UCSD-AML1 (cell line): ENCODE measurements at regions not wholly inside any gene's neighbourhood (a gene's known extent, or its start where the extent isn't known, plus 50 kb on each side); places are given as distances from the start of the nearest gene placed in this dataset.
"Not testable (repeated sequence)": the region's sequence is repeated elsewhere in the genome, so short reads cannot be mapped to it uniquely, and the experiment has no call there.

ENCODE experiments used
- DNase-seq: peaks from one replicate; lab custom pipeline; 2025; ENCODE audit not compliant: unreplicated experiment; lab: John Stamatoyannopoulos, UW

GRCh38 chr1:213452501-213452900, 401.5 kb downstream of the RPS6KC1 start:
- DNase-seq = no peak

GRCh38 chr1:213457186-213457585, 406.1 kb downstream of the RPS6KC1 start:
- DNase-seq = no peak

GRCh38 chr1:213457733-213458132, 406.7 kb downstream of the RPS6KC1 start:
- DNase-seq = no peak

- not testable (repeated sequence) for DNase-seq
Observed at GRCh38 chr1:213462374-213462773, 411.3 kb downstream of the RPS6KC1 start.

- DNase-seq = no peak
Observed at GRCh38 chr1:213464786-213465460, 413.9 kb downstream of the RPS6KC1 start.

GRCh38 chr1:213466541-213466940, 415.5 kb downstream of the RPS6KC1 start:
- DNase-seq = no peak

GRCh38 chr1:213474054-213474453, 423.0 kb downstream of the RPS6KC1 start:
- DNase-seq = no peak

- DNase-seq = no peak
Observed at GRCh38 chr1:213481395-213481794, 430.4 kb downstream of the RPS6KC1 start.

GRCh38 chr1:213484333-213484732, 433.3 kb downstream of the RPS6KC1 start:
- no peak for DNase-seq

- DNase-seq = no peak
Observed at GRCh38 chr1:213484758-213485157, 433.7 kb downstream of the RPS6KC1 start.

GRCh38 chr1:213486488-213486887, 435.4 kb downstream of the RPS6KC1 start:
- DNase-seq = no peak

- no peak for DNase-seq
Observed at GRCh38 chr1:213491468-213491867, 440.4 kb downstream of the RPS6KC1 start.

- no peak for DNase-seq
Observed at GRCh38 chr1:213492161-213493041, 441.4 kb downstream of the RPS6KC1 start.

- no peak for DNase-seq
Observed at GRCh38 chr1:213499444-213499843, 448.4 kb downstream of the RPS6KC1 start.

- DNase-seq = no peak
Observed at GRCh38 chr1:213507472-213508223, 456.6 kb downstream of the RPS6KC1 start.

- no peak for DNase-seq
Observed at GRCh38 chr1:213511173-213511572, 460.1 kb downstream of the RPS6KC1 start.

- no peak for DNase-seq
Observed at GRCh38 chr1:213512316-213512715, 461.3 kb downstream of the RPS6KC1 start.

GRCh38 chr1:213513006-213513405, 462.0 kb downstream of the RPS6KC1 start:
- no peak for DNase-seq

- not testable (repeated sequence) for DNase-seq
Observed at GRCh38 chr1:213514408-213515179, 463.6 kb downstream of the RPS6KC1 start.

- no peak for DNase-seq
Observed at GRCh38 chr1:213519098-213519497, 468.1 kb downstream of the RPS6KC1 start.

- DNase-seq = no peak
Observed at GRCh38 chr1:213521206-213521605, 466.6 kb upstream of the PROX1 start.
